ENCODE measurements at regions not wholly inside any gene's neighbourhood (a gene's known extent, or its start where the extent isn't known, plus 50 kb on each side); places are given as distances from the start of the nearest gene placed in this dataset.
"Not testable (repeated sequence)": the region's sequence is repeated elsewhere in the genome, so short reads cannot be mapped to it uniquely, and the experiment has no call there.

DNA sequence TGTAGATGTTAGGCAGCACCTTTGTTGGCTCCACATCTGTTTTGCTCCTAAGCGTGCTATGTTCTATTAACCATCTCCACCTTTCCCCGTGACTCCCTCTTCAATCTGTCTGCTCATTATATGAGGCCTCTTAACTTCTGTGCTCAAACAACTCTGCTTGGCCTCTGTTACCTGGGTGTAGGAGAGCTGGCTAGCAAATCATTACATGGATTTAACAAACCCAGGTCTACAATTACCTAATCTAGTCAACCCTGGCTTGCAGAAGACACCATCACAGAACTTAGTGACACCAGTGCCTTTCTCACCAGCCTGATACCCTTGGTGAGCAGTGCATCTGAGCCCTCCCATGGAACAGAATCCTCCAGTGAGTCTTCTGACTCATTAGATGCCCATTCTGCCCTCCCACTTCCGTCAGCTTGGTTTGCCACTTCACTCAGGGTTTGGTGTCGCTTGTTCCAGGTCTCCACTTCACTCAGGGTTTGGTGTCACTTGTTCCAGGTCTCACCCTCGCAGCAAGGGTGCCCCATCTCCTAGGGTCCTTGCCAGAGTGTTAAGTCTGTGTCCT is 92.0 kb upstream of the KIF26B start:
- DNase-seq (ENCODE audit: low read depth in 4 of 4, low spot score in 1 of 4), result no peak

DNA sequence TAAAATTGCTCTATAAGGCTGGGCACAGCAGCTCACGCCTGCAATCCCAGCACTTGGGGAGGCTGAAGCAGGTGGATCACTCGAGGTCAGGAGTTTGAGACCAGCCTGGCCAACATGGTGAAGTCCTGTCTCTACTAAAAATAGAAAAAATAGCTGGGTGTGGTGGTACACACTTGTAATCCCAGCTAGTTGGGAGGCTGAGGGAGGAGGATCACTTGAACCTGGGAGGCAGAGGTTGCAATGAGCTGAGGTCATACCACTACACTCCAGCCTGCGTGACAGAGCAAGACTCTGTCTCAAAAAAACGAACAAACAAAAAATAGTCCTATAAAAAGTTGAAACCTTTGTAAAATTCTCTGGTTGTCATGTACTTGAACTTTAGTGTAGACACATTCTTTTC is 93.0 kb upstream of the KIF26B start:
- DNase-seq (ENCODE audit: low read depth in 4 of 4, low spot score in 1 of 4), result not testable (repeated sequence)

DNA sequence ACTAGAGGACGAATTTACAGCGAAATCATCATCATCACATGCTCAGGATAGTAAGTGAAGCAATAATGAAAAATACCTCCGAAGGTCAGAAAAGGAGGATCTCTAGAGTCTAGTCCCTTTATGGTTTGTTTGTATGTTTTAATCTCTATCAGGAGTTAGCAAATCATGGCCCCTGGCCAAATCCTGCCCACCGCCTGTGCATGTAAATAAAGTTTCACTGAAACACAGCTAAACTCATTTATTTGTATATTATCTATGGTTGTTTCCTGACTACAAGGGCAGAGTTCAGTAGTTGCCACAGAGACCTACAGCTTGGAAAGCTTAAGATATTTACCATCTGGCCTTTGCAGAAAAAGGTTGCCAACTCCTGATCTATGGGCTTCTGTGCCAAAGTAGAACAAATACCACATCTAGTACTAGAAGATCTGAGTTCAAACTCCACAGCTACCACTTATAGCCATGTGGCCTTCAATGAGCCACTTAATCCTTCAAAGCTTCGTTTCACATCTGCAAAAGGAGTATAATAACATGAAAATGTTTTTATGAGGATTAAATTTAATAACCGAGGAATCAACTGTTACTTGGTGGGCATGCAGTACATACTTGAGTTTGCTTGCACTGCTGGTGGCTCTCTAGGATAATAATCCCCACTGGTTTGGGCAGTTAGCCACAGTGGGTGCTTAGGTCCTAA is 94.0 kb upstream of the KIF26B start:
- DNase-seq (ENCODE audit: low read depth in 4 of 4, low spot score in 1 of 4), result no peak

DNA sequence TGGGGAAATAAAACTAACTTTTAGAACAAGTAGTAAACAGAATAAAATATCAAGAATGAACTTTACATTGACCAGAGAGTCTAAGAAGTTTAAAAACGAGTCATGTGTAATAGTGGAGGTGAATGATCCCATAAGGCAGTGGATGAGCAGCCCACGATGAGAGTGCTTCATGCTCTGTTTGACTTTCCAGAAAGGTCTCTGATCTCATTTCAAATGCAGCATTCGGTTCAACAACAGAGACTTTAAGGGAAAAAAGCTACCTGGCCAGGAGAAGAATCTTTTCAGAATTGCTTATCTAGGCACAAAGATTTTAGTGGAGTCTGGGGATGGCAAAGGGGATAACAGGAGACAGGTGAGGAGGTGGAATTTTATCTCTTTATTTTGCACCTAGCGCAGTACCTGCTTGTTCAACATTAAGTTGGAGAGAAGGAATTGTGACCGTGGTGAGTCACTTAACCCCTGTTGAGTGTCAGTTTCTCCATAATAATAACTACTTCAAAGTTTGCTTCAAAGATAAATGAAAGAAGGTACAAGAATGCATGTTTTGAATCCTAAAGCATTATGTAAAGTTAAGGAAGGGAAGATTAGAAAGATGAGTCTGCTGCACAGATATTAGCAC is 94.9 kb upstream of the KIF26B start:
- no peak for DNase-seq (ENCODE audit: low read depth in 4 of 4, low spot score in 1 of 4)

DNA sequence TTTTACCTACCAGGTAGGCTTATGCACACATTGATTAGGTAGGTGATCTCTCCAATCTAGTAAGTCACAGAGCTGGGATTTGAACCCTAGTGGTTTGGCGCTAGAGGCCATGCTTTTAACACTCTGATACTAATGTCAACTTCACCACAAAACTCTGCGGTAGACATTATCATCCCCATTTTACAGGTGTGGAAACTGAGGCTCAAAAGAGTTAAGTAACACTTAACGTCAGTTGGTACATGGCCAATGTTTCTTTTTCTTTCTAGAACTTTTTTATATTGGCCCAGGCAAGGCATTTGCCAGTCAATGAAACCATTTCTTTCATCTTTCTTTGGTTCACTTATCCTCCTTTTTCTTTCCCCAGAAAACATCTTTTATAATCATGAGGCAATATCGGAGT is 95.9 kb upstream of the KIF26B start:
- DNase-seq (ENCODE audit: low read depth in 4 of 4, low spot score in 1 of 4), result no peak

DNA sequence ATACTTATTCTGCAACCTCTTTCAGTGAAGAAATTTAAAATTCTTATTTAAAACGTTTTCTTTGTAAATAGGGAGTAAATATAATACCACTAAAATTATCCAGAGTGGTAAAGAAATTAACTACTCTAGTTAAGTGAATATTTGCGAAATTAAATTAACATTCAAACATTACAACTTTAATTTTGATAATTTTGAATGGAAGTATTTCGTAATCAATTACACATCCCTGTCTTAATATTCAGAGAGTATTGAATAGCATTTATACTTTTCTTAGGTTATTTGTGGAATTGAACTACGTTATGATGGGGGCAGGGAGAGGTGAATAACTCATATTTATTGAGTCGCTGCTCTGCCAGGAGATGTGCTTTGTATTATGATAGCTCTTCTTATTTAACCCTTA is 96.3 kb upstream of the KIF26B start:
- DNase-seq (ENCODE audit: low read depth in 4 of 4, low spot score in 1 of 4), result no peak

DNA sequence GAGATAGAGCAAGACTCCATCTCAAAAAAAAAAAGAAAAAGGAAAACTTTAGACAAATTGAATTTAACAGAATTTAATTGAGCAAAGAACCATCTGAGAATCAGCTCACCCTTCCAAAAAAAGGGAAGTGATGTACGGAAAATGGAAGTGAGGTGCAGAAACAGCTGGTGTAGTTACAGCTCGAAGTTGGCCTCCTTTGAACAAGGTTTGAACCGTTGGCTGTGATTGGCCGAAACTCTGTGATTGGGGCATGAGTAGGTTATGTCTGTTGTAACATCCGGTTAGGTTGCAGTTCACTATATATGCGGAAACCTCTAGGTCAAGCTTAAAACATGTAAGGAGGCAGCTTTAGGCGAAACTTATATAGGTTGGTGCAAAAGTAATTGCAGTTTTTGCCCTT is 97.9 kb upstream of the KIF26B start:
- no peak for DNase-seq (ENCODE audit: low read depth in 4 of 4, low spot score in 1 of 4)

GRCh38 chr1:245056296-245056695 is 98.5 kb upstream of the KIF26B start:
- DNase-seq (ENCODE audit: low read depth in 4 of 4, low spot score in 1 of 4), result not testable (repeated sequence)

DNA sequence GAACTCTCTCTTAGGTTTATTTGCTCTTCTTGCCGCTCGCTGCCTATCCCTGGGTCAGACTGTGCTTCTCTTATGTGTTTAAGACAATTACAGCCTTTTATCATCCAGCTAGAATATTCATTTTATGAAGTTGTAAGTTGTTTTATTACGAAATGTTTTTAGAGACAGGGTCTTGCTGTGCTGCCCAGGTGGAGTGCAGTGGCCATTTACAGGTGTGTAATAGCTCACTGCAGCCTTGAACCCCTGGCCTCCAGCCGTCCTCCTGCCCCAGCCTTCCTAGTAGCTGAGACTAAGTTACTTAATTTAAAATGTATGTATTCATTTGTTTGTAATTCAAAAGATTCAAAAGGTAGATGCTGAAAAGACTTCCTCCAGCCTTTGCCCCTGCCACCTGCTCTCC is 99.0 kb upstream of the KIF26B start:
- DNase-seq (ENCODE audit: low read depth in 4 of 4, low spot score in 1 of 4), result no peak

DNA sequence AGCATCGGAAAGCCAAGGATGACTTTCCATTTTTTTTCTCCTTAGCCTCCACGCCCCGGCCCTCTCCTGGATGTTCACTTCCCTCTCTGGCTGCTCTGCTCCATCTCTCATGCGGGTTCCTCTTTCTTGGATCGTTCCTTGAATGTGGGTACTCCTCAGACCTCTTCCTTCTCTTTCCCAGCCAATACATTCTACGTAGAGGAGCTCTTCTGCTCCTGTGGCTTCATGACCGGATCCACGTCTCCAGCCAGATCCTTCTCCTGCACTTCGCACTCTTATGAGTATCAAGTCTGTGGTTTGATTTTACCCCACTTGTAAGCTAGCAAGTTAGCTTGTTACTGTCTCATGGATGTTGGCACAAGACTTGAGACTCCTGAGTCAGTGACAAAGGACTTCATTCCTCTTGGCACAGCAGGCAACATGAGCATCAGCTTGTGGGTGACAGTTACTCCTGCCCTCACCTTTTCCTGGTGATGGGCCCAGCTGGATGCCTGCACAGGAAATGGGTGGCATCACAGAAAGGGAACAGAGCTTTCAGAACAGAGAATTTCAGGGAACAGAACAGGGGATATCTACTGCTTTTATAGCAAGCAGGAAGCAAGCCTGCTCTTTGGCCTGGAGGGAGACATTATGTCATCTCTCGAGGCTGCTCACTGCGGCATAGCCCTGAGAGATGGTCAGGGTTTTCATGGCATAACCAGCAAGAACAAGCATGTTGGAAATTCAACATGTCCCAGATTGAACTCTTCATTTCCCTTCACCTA is 100.1 kb upstream of the KIF26B start:
- DNase-seq (ENCODE audit: low read depth in 4 of 4, low spot score in 1 of 4), result no peak

DNA sequence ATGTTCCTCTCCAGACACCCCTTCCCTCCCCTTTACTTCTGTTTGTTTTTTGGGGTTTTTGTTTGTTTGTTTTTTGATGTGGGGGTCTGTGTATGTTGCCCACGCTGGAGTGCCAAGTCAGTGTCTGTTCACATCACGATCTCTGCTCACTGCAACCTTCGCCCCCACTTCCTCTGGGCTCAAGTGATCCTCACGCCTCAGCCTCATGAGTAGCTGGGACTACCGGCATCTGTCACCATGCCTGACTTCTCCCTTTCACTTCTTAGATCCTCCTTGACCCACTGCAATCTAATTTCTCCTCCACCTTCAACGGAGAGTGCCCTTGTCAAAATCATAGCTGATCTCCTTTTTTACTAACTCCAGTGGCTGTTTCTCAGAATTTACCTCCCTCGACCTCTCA is 100.7 kb upstream of the KIF26B start:
- no peak for DNase-seq (ENCODE audit: low read depth in 4 of 4, low spot score in 1 of 4)

DNA sequence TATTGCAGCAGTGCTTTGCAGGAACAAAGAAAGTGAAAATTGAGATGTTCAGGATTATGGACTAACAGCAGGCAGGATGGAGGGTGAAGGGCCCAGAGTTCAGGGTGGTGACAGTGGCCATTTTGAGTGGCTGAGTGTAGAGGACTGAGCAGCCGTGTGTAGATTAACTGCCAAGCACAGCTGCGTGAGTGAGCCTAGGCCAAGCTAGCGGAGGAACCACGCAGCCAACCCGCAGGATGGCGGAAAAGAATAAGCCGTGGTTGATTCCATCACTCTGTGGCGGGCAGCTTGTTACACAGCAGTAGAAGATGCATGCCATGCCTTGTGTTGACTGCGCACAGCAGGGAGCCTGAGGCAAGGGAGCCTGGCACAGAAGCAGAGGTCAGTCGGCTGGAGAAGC is 102.5 kb upstream of the KIF26B start:
- no peak for DNase-seq (ENCODE audit: low read depth in 4 of 4, low spot score in 1 of 4)

DNA sequence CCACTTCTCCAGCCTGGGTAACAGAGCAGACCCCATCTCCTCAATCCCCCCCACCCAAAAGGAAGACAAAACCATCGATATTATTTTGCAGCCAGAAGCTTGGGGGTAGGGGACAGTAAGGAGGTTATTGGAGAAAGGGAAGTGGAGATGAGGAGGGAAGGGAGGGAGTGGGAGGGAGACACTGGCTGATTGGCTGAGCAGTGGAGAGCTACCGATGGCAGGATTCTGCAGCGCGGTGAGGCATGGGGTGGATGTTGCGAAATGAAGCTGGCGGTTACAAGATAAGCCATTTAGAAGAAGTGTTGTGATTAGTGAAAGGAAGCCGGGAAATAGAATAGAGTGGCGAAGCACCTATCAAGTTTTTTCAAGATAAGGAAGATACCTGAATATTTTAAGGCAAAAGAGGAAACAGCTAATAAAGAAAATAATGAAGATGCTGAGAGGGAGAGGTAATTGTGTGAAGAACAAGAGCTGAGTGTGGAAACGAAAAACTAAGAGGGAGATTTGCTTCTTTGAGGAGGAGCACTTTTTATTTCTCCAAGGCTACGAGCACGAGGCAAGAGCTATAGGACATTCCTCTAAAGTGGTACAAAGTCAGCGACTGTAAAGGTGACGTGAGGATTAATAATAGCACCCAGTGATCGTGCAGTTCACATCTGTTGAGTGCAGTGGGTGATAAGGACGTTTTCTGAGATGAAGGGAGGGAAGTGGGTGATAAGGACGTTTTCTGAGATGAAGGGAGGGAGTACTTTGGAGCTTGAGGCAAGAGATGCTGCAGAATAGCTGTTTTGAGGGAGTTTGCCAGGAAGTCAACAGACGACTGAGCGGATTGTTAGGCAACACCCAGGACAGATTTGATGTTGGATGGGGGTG is 103.2 kb upstream of the KIF26B start:
- no peak for DNase-seq (ENCODE audit: low read depth in 4 of 4, low spot score in 1 of 4)

DNA sequence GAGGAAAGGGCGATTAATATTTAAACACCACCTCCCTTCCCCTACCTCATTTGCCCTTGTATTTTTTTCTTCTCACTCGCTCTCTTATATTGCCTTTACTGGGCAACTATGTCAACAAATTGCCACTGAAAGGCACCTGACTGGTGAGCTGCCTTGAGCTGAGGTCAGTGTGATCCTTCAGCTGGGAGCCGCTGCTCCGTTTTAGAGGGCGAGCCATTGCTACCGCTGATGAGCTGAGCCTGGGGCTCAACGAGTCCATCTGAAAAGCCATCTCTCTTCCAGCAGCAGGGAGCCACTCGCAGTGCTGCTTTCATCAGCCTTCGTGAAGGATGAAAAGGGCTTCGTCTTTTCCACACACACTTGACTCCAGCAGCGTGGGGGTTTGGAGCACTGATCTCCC is 108.0 kb upstream of the KIF26B start:
- DNase-seq (ENCODE audit: low read depth in 4 of 4, low spot score in 1 of 4), result no peak

GRCh38 chr1:245046315-245046714 is 108.5 kb upstream of the KIF26B start:
- DNase-seq (ENCODE audit: low read depth in 4 of 4, low spot score in 1 of 4), result no peak

DNA sequence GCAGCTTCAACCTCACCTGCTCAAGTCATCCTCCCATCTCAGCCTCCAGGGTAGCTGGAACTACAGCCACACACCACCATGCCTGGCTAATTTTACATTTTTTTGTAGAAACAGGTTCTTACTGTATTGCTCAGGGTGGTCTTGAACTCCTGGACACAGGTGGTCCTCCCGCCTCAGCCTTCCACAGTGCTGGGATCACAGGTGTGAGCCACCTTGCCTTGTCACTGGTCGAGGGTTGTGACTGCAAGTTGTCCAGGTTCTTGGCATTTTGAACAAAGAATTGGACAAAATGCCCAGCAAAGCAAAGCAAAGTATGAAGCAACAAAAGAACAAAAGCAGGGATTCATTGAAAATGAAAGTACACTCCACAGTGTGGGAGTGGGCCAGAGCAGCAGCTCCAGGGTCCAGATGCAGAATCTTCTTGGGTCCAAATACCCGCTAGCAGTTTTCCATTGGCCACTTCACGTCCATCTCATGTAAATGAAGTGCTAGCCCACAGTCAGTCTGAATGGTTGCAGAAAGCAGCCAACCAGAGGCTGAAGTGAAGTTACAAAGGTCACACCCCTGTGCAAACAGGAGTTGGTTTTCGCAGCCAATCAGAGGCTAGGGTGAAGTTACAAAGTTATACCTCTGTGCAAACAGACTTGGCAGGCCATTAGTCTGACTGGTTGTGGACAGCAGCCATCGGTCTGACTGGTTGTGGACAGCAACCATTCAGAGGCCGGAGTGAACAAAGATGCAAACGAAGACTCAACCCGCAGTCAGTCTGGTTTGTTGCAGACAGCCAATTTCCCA is 109.5 kb upstream of the KIF26B start:
- no peak for DNase-seq (ENCODE audit: low read depth in 4 of 4, low spot score in 1 of 4)

DNA sequence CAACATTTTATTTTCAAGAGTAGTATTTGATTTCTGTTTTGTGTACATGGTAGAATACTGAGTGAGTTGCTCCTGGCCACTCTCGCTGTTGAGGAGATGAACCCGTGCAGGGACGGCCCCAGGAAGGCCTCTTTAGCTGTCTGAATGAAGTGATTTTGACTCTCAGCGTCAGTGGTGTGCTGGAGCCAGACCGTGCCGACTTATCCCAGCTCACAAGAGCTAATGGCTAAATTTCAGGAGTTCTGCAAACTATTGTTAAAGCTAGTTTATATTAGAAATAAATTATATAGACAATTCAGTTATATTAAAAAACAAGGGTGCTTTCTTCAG is 111.2 kb upstream of the KIF26B start:
- no peak for DNase-seq (ENCODE audit: low read depth in 4 of 4, low spot score in 1 of 4)

DNA sequence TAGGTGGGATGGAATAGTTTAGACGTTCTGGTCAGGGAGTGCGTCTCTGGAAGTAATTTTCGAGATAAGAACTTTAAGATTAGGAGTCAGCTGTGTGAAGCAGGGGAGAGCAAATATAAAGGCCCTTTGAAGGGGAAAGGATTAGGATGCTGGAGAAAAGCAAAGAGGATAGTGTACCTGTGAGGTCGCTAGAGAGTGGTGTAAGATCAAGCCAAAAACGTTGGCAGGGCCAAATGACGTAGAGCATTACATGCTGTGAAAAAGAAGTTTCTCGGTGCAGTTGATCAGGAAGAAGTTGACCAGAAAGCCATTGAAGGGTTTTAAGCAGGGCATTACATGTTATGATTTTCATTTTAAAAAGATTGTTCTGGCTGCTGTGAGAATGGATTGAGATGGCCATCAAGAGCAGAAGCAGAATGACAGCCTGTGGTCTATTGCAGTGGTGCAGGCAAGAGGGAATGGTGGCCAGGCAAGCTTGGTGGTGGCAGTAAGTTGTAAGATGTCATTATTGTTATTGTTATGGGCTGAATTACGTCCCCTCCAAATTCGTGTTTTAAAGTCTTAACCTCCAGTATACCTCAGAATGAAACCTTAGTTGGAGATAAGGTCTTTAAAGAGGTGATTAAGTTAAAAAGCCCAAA is 113.6 kb upstream of the KIF26B start:
- DNase-seq (ENCODE audit: low read depth in 4 of 4, low spot score in 1 of 4), result no peak

- no peak for DNase-seq (ENCODE audit: low read depth in 4 of 4, low spot score in 1 of 4)
Observed at GRCh38 chr1:245039196-245039595, 115.6 kb upstream of the KIF26B start.

- no peak for DNase-seq (ENCODE audit: low read depth in 4 of 4, low spot score in 1 of 4)
Observed at GRCh38 chr1:245036102-245036501, 118.7 kb upstream of the KIF26B start.

Measured in stimulated activated CD4-positive, alpha-beta T cell treated with anti-CD3 and anti-CD28 coated beads, Interleukin-1b, Interleukin-23, amount 100 ng/mL, for 24 hours (primary cell).